Activated CD8-positive, alpha-beta memory T cell treated with anti-CD3 and anti-CD28 coated beads, Interleukin-2, amount 10 ng/mL, durations not matched to agents 7 days and 5 days (primary cell): ENCODE measurements at regions not wholly inside any gene's neighbourhood (a gene's known extent, or its start where the extent isn't known, plus 50 kb on each side); places are given as distances from the start of the nearest gene placed in this dataset.

ENCODE experiments used
- ATAC-seq: fragments of 150-1000 bp; cut with Tn5 transposase; one replicate; pipeline ENCODE4 v1.10.0; 2021; ENCODE audit warnings: moderate library complexity
- CTCF ChIA-PET: fragments of 350-600 bp; sonication (Branson Sonifier 250); formaldehyde crosslinking; loops from one replicate; lab custom pipeline; 2021; ENCODE audit warnings: antibody characterized with exemption; lab: Charles Lee
- DNase-seq: peaks from one replicate; pipeline ENCODE4 v3.0.0-alpha.2; 2020
- H3K27ac Mint-ChIP-seq: one replicate; pipeline ENCODE4 v1.8.0; 2021; ENCODE audit warnings: mild to moderate bottlenecking, mixed read lengths
- H3K27me3 Mint-ChIP-seq: one replicate; pipeline ENCODE4 v1.8.0; 2021; ENCODE audit warnings: mixed read lengths
- H3K36me3 Mint-ChIP-seq: one replicate; pipeline ENCODE4 v1.8.0; 2021; ENCODE audit warnings: mild to moderate bottlenecking, mixed read lengths
- H3K4me1 Mint-ChIP-seq: one replicate; pipeline ENCODE4 v1.8.0; 2021; ENCODE audit warnings: mixed read lengths
- H3K4me3 Mint-ChIP-seq: one replicate; pipeline ENCODE4 v1.8.0; 2021; ENCODE audit warnings: mild to moderate bottlenecking, moderate library complexity, mixed read lengths
- H3K9me3 Mint-ChIP-seq: one replicate; pipeline ENCODE4 v1.8.0; 2022; ENCODE audit warnings: low read depth, mixed read lengths

DNA sequence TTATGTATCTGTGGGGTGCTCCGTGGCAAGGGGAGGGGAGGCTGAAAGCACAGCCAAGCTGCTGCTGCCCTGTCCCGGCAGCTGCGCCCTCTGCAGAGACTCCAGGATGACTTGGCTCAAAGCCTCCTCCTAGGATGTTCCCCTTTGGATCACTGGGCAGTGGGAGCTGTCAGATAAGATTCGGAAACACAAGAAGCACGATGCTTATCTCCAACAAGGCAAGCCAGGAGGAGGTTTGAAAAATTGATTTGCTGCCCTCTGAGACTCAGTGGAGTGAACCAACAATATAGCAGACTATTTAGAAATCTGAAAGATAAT, 776.4 kb downstream of the C6orf118 start:
- Mint-ChIP-seq H3K27me3 (no peaks in the 10 kb centered on the region), H3K27ac (no peak overlapping the region), H3K36me3 (no peaks in the 10 kb centered on the region), H3K4me1 (no peaks in the 10 kb centered on the region), H3K4me3 (no peak overlapping the region), H3K9me3 (peaks cover 3% of the 10 kb centered on the region)
- DNase-seq (no peak), ATAC-seq (no peak)
- CTCF ChIA-PET = no interaction called here

DNA sequence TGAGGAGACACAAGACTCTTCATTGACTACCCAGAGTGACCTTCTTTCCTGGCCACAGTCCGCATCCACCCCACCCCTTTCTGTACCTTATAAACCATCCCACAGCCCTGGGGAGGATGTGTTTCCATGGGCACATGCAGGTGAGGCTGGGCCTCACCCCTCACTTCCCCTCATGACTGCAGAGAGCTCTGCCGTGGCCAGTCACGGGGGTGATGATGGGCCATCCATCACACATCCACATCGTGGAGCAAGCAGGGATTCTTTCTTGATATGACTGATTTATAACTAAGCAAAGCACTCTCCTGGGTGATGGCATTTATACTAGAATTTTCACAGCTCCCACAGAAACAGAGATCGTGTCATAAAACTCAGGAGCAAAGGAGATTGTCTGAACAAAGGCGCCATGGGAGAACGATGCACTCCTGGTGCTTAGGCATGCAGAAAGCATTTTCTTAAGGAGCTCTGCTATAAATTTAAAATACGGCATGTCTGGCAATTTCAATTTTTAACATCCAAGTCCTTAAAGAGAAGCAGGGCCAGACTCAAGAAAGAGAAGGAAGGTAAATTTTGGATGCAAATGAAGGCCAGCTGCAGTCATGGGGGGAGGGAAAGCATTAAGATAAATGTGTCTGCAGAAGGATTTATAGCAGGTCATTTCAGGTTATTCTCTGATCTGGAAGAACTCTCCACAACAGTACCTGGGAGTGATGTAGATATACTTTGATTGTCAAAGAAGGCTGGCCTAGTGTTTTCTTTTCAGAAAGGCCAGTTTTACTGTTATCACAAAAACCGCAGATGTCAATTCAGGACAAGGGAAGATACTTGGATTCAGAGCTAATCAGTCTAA, 777.0 kb downstream of the C6orf118 start:
- no peaks in the 10 kb centered on the region for H3K27me3 Mint-ChIP-seq
- CTCF ChIA-PET = no interaction called here
- ATAC-seq = no peak
- H3K9me3 Mint-ChIP-seq = peaks cover 3% of the 10 kb centered on the region
- H3K27ac Mint-ChIP-seq = no peak overlapping the region
- no peak overlapping the region for H3K4me3 Mint-ChIP-seq
- H3K36me3 Mint-ChIP-seq = no peaks in the 10 kb centered on the region
- no peak for DNase-seq
- H3K4me1 Mint-ChIP-seq = no peaks in the 10 kb centered on the region

DNA sequence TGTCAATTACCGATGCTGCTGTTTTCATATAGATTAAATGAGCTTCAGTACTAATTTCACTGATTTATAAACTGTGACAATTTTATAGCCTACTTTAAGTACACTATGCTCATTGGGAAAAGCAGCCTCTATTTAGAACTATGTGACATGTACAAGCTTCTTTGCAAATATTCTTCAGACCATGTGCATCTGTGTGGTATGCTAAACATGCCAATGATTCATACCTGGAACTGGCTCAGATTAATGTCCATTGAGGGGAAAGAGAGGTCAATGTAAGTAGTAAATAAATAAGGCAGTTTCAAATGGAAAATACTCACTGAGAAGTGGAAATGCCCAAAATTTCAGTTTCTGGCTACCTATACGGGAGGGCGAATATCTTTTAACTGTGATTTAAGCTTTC, 777.7 kb downstream of the C6orf118 start:
- Mint-ChIP-seq H3K27me3 (no peaks in the 10 kb centered on the region), H3K4me1 (no peaks in the 10 kb centered on the region), H3K9me3 (peaks cover 2% of the 10 kb centered on the region), H3K4me3 (no peak overlapping the region), H3K27ac (no peak overlapping the region), H3K36me3 (no peaks in the 10 kb centered on the region)
- CTCF ChIA-PET = interaction anchor here (0.5 kb wide), 1 partner anchor 385 kb away, joined by 4 read pairs; no protein-coding TSS in a partner anchor
- no peak for DNase-seq
- ATAC-seq = no peak

- CTCF ChIA-PET = no interaction called here
- peaks cover 4% of the 10 kb centered on the region for H3K9me3 Mint-ChIP-seq
- H3K27ac Mint-ChIP-seq = no peak overlapping the region
- DNase-seq = no peak
- no peak for ATAC-seq
- H3K27me3 Mint-ChIP-seq = no peaks in the 10 kb centered on the region
- H3K4me3 Mint-ChIP-seq = no peak overlapping the region
- H3K36me3 Mint-ChIP-seq = no peaks in the 10 kb centered on the region
- no peaks in the 10 kb centered on the region for H3K4me1 Mint-ChIP-seq
Observed at GRCh38 chr6:164528539-164528938, 780.9 kb downstream of the C6orf118 start.

DNA sequence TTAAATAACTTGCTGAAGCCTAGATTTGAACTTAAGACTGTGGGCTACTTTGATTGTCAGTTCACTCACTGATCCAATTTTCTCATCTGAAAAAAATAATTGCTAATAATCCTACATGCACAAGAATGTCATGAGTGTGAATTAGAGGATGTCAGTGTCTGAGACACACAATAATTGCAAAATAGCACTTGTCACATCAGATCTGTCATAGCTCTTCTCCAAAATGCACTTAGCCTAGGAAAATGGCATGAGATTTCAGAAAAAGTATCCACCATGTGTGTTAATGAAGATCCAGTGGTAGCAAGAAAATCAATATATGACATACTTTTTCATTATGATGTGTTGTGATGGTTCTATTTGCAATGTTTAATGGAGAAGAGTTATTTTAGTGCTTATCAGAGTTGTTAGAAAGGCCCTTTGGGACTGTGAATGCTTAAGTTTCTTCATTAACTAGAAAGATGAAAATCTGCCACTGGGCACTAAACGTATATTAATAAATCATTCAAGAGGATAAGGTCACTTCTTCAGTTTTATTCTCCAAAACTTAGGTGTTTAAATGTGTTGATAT, 786.2 kb downstream of the C6orf118 start:
- CTCF ChIA-PET = no interaction called here
- H3K27ac Mint-ChIP-seq = no peak overlapping the region
- no peaks in the 10 kb centered on the region for H3K4me1 Mint-ChIP-seq
- H3K4me3 Mint-ChIP-seq = no peak overlapping the region
- no peaks in the 10 kb centered on the region for H3K27me3 Mint-ChIP-seq
- no peak for ATAC-seq
- no peaks in the 10 kb centered on the region for H3K36me3 Mint-ChIP-seq
- DNase-seq = no peak
- H3K9me3 Mint-ChIP-seq = peaks cover 9% of the 10 kb centered on the region

GRCh38 chr6:164520916-164521315, 788.5 kb downstream of the C6orf118 start:
- Mint-ChIP-seq H3K27me3 (no peaks in the 10 kb centered on the region), H3K27ac (no peak overlapping the region), H3K9me3 (peaks cover 9% of the 10 kb centered on the region), H3K4me3 (no peak overlapping the region), H3K36me3 (no peaks in the 10 kb centered on the region), H3K4me1 (no peaks in the 10 kb centered on the region)
- ATAC-seq = no peak
- CTCF ChIA-PET = no interaction called here
- DNase-seq = no peak

GRCh38 chr6:164507206-164507940, 802.0 kb downstream of the C6orf118 start:
- no peak overlapping the region for H3K27ac Mint-ChIP-seq
- H3K9me3 Mint-ChIP-seq = peaks cover 5% of the 10 kb centered on the region

GRCh38 chr6:164505425-164505824, 804.0 kb downstream of the C6orf118 start:
- no peak overlapping the region for H3K4me3 Mint-ChIP-seq
- H3K27ac Mint-ChIP-seq = no peak overlapping the region

More at GRCh38 chr6:164507206-164507940, 802.0 kb downstream of the C6orf118 start:
- Mint-ChIP-seq H3K4me1 (no peaks in the 10 kb centered on the region), H3K36me3 (no peaks in the 10 kb centered on the region), H3K27me3 (no peaks in the 10 kb centered on the region), H3K4me3 (no peak overlapping the region)
- DNase-seq (no peak), ATAC-seq (no peak)
- CTCF ChIA-PET = no interaction called here

GRCh38 chr6:164502833-164503232, 806.6 kb downstream of the C6orf118 start:
- Mint-ChIP-seq H3K9me3 (peaks cover 4% of the 10 kb centered on the region), H3K4me1 (no peaks in the 10 kb centered on the region), H3K27me3 (no peaks in the 10 kb centered on the region), H3K27ac (no peak overlapping the region), H3K36me3 (no peaks in the 10 kb centered on the region), H3K4me3 (no peak overlapping the region)
- ATAC-seq (no peak), DNase-seq (no peak)
- CTCF ChIA-PET = no interaction called here

More at GRCh38 chr6:164505425-164505824, 804.0 kb downstream of the C6orf118 start:
- Mint-ChIP-seq H3K9me3 (peaks cover 5% of the 10 kb centered on the region), H3K4me1 (no peaks in the 10 kb centered on the region), H3K27me3 (no peaks in the 10 kb centered on the region), H3K36me3 (no peaks in the 10 kb centered on the region)
- CTCF ChIA-PET = no interaction called here
- ATAC-seq (no peak), DNase-seq (no peak)

- no peaks in the 10 kb centered on the region for H3K36me3 Mint-ChIP-seq
- H3K4me3 Mint-ChIP-seq = no peak overlapping the region
- H3K9me3 Mint-ChIP-seq = peaks cover 5% of the 10 kb centered on the region
- no peaks in the 10 kb centered on the region for H3K4me1 Mint-ChIP-seq
- H3K27ac Mint-ChIP-seq = no peak overlapping the region
- no peaks in the 10 kb centered on the region for H3K27me3 Mint-ChIP-seq
- no peak for ATAC-seq
- CTCF ChIA-PET = no interaction called here
- DNase-seq = no peak
Observed at GRCh38 chr6:164495882-164496495, 813.4 kb downstream of the C6orf118 start.

GRCh38 chr6:164478426-164478825, 831.0 kb downstream of the C6orf118 start:
- H3K27ac Mint-ChIP-seq = no peak overlapping the region
- no peak overlapping the region for H3K4me3 Mint-ChIP-seq
- CTCF ChIA-PET = no interaction called here
- DNase-seq (no peak), ATAC-seq (no peak)
- no peaks in the 10 kb centered on the region for H3K36me3 Mint-ChIP-seq
- no peaks in the 10 kb centered on the region for H3K4me1 Mint-ChIP-seq
- H3K9me3 Mint-ChIP-seq = peaks cover 1% of the 10 kb centered on the region
- H3K27me3 Mint-ChIP-seq = no peaks in the 10 kb centered on the region

DNA sequence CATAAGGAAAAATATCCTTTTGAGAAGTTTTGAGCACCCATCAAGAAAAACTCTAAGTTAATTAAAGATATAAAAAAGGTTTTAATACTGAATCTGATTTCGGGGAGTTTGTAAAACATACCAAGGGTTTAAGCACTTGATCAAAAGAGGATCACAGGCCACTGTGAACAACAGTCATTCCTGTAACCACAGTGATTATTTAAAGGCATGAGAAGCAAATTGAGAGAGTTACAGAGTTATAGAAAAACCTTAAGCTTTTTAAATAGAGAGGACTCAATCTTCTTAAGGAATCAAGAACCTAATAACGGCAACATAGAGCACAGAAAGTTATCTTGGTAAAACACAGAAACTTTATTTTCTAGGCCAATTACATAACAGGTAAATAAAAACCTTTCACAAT, 831.6 kb downstream of the C6orf118 start:
- H3K4me3 Mint-ChIP-seq = no peak overlapping the region
- no peaks in the 10 kb centered on the region for H3K36me3 Mint-ChIP-seq
- no peaks in the 10 kb centered on the region for H3K27me3 Mint-ChIP-seq
- CTCF ChIA-PET = no interaction called here
- ATAC-seq (no peak), DNase-seq (no peak)
- H3K9me3 Mint-ChIP-seq = peaks cover 1% of the 10 kb centered on the region
- no peaks in the 10 kb centered on the region for H3K4me1 Mint-ChIP-seq
- H3K27ac Mint-ChIP-seq = no peak overlapping the region

DNA sequence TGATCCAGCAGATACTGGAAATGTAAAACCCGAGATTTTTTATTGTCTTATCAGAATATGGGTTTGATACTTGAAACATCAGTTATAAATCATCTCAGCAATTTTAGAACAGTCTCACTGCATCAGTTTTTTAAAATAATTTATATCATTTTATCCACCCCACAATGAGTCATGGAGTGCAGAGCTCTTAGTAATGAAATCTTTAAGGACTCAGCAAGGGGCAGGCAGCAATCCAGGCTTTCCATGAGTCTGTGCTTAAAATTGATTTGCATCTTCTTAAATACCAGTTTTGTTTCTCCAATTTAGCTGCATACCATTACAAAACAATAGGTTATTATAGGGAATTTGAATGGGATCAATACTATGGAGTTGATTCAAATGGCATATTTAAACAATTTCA, 832.3 kb downstream of the C6orf118 start:
- Mint-ChIP-seq H3K36me3 (no peaks in the 10 kb centered on the region), H3K9me3 (peaks cover 1% of the 10 kb centered on the region), H3K27me3 (no peaks in the 10 kb centered on the region), H3K27ac (no peak overlapping the region), H3K4me1 (no peaks in the 10 kb centered on the region), H3K4me3 (no peak overlapping the region)
- CTCF ChIA-PET = no interaction called here
- no peak for DNase-seq
- ATAC-seq = no peak
